ENCODE measurements at regions not wholly inside any gene's neighbourhood (a gene's known extent, or its start where the extent isn't known, plus 50 kb on each side); places are given as distances from the start of the nearest gene placed in this dataset.
A peak's percentile ranks its signal among the peaks of the same experiment; 100 is the strongest.

DNA sequence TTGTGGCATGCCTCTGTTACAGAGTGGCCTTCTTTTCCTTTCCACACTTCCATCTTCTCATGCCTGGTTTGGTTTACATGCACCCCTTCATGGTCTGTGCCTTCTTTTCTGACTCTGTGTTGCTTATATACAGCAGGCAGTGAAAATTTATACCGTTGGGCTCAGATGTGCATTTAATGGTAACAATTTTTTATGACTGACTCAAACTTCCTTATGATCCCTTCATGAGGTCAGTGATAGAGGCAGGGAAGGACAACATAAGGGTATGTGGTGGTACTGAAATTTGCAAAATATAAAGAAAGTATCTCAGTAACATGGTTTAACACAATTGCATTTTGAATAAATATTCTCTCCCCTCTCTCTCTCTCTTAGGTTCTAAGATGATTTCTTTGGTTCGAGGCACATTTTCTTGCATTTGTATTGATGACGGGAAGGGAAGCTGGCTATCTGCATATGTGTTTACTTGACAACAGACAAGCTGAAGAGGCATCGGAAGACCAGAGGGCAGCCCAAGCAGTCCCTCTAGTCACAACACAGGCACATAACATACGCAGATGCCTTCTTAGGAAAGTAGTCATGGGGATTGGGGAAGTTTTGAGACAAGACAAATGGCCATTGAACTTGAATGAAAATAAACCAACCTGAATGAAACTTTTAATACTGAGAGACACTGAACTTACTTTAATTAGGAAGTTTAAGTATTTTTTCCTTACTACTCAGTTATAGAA is 163.3 kb upstream of the LEF1 start:
- no peak overlapping the region for H2AFZ ChIP-seq (ENCODE audit: low read depth, low read length)
- H3K18ac ChIP-seq (ENCODE audit: low read depth in 1 of 2, low read length in 2 of 2): no peak overlapping the region
- H3K14ac ChIP-seq (ENCODE audit: low read length in 2 of 2): no peak overlapping the region
- H3K4ac ChIP-seq (ENCODE audit: low read depth in 1 of 2, low read length in 2 of 2): peak overlapping the region in 1 of 2 experiments; percentile 61
- H4K91ac ChIP-seq (ENCODE audit: low read length): no peak overlapping the region
- H2BK120ac ChIP-seq (ENCODE audit: low read depth, low read length): no peak overlapping the region
- no peak overlapping the region for H3K23ac ChIP-seq (ENCODE audit: low read length in 2 of 2)
- no peak overlapping the region for H2AK5ac ChIP-seq (ENCODE audit: low read length, severe bottlenecking)
- no peak overlapping the region for H2BK15ac ChIP-seq (ENCODE audit: low read depth, poor library complexity, severe bottlenecking)
- no peak overlapping the region for H4K8ac ChIP-seq (ENCODE audit: low read length)
- no peaks in the 10 kb centered on the region for H3K4me1 ChIP-seq (ENCODE audit: control insufficient read depth, insufficient read depth, low read depth, low read length)
- H3K4me3 ChIP-seq (ENCODE audit: insufficient read depth in 1 of 2, low read depth in 1 of 2, low read length in 2 of 2): no peak overlapping the region
- no peak overlapping the region for H3K27ac ChIP-seq (ENCODE audit: low read length, poor library complexity, severe bottlenecking)
- 0% methylated on average over 2 of the region's 5 CpGs for WGBS
- H3K36me3 ChIP-seq (ENCODE audit: control insufficient read depth in 1 of 2, insufficient read depth in 2 of 2, low read depth in 1 of 2, low read length in 2 of 2): no peaks in the 10 kb centered on the region
- no peaks in the 10 kb centered on the region for H3K79me1 ChIP-seq (replicated peaks; ENCODE audit: low read length, poor library complexity, severe bottlenecking)
- DNase-seq: peak; percentile 85
- H2BK5ac ChIP-seq (ENCODE audit: low read depth, low read length, poor library complexity, severe bottlenecking): no peak overlapping the region
- no peaks in the 10 kb centered on the region for H3K9me3 ChIP-seq (ENCODE audit: control insufficient read depth, low read length)
- no peak overlapping the region for H2BK12ac ChIP-seq (ENCODE audit: low read length in 2 of 2)
- H3K27me3 ChIP-seq (ENCODE audit: control insufficient read depth in 1 of 2, insufficient read depth in 1 of 2, low read length in 2 of 2): peaks cover 0 to 40% of the 10 kb centered on the region in 2 experiments
- H3K4me2 ChIP-seq (ENCODE audit: low read length, poor library complexity, severe bottlenecking): no peak overlapping the region
- no peak overlapping the region for H3K9ac ChIP-seq (ENCODE audit: low read length)

DNA sequence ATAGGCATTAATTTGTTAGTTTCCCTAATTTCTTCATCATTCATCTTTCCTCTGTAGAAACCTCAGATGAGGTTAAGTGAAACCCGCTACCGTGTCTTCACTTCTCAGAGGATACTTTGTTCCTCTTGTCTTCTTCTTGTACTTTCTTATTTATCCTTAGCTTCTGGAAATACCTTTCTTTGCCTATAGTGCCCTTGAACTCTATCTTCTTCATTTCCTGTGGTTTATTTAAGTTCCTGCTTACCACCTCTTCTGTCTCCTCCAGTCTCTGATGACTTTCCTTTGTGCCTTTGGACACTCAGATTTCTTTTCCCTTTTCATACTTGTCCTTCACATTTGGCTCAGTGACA is 159.6 kb upstream of the LEF1 start:
- DNase-seq: no peak
- H2BK5ac ChIP-seq (ENCODE audit: low read depth, low read length, poor library complexity, severe bottlenecking): no peak overlapping the region
- no peak overlapping the region for H2AK5ac ChIP-seq (ENCODE audit: low read length, severe bottlenecking)
- H4K91ac ChIP-seq (ENCODE audit: low read length): no peak overlapping the region
- no peak overlapping the region for H2BK15ac ChIP-seq (ENCODE audit: low read depth, poor library complexity, severe bottlenecking)
- no peak overlapping the region for H3K4me3 ChIP-seq (ENCODE audit: insufficient read depth in 1 of 2, low read depth in 1 of 2, low read length in 2 of 2)
- no peak overlapping the region for H3K23ac ChIP-seq (ENCODE audit: low read length in 2 of 2)
- H3K4ac ChIP-seq (ENCODE audit: low read depth in 1 of 2, low read length in 2 of 2): no peak overlapping the region
- H2BK120ac ChIP-seq (ENCODE audit: low read depth, low read length): no peak overlapping the region
- H3K14ac ChIP-seq (ENCODE audit: low read length in 2 of 2): no peak overlapping the region
- no peaks in the 10 kb centered on the region for H3K79me1 ChIP-seq (replicated peaks; ENCODE audit: low read length, poor library complexity, severe bottlenecking)
- H3K9ac ChIP-seq (ENCODE audit: low read length): no peak overlapping the region
- H3K18ac ChIP-seq (ENCODE audit: low read depth in 1 of 2, low read length in 2 of 2): no peak overlapping the region
- H3K36me3 ChIP-seq (ENCODE audit: control insufficient read depth in 1 of 2, insufficient read depth in 2 of 2, low read depth in 1 of 2, low read length in 2 of 2): no peaks in the 10 kb centered on the region
- no peaks in the 10 kb centered on the region for H3K4me1 ChIP-seq (ENCODE audit: control insufficient read depth, insufficient read depth, low read depth, low read length)
- 96% methylated on average over 2 of the region's 2 CpGs for WGBS
- no peak overlapping the region for H4K8ac ChIP-seq (ENCODE audit: low read length)
- H2AFZ ChIP-seq (ENCODE audit: low read depth, low read length): no peak overlapping the region
- H3K27me3 ChIP-seq (ENCODE audit: control insufficient read depth in 1 of 2, insufficient read depth in 1 of 2, low read length in 2 of 2): peaks cover 0 to 31% of the 10 kb centered on the region in 2 experiments
- no peak overlapping the region for H2BK12ac ChIP-seq (ENCODE audit: low read length in 2 of 2)
- no peak overlapping the region for H3K27ac ChIP-seq (ENCODE audit: low read length, poor library complexity, severe bottlenecking)
- no peaks in the 10 kb centered on the region for H3K9me3 ChIP-seq (ENCODE audit: control insufficient read depth, low read length)
- H3K4me2 ChIP-seq (ENCODE audit: low read length, poor library complexity, severe bottlenecking): no peak overlapping the region

DNA sequence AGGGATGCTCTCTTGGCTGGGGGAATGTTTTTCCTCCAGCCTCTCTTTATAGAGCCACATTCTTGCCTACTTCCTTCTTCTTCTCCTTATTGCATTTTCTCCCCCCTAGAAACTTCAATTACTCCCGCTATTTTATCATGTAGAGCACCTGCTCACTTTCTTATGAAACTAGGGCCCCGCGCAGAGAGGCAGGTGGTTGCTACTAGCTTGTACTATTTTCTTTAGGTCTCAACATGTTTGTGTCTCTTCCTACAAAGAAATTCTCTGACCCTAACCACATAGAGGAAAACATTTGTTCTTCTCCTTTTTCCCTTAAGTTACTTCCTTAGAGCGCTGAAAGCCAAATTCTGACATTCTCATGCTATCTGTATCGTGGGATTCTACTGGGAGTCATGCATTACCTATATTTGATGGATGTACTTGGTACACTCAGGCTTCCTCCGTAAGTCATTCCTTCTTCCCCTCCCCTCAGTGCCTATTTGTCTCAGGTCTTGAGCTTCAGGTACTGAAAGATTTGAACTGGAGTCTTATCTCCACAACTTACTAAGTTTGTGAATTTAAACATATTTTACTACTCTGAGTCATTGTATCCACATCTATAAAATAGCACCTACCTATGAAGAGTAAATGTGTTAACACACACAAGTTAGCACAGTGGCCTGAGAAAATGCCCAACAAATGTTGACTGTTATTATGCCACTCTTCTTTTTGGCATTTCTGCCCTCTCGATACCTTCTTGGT is 159.1 kb upstream of the LEF1 start:
- Histone ChIP-seq H2BK5ac (ENCODE audit: low read depth, low read length, poor library complexity, severe bottlenecking) (no peak overlapping the region), H3K14ac (ENCODE audit: low read length in 2 of 2) (no peak overlapping the region), H2AK5ac (ENCODE audit: low read length, severe bottlenecking) (no peak overlapping the region), H4K8ac (ENCODE audit: low read length) (no peak overlapping the region), H2AFZ (ENCODE audit: low read depth, low read length) (no peak overlapping the region), H4K91ac (ENCODE audit: low read length) (no peak overlapping the region), H2BK120ac (ENCODE audit: low read depth, low read length) (no peak overlapping the region), H3K23ac (ENCODE audit: low read length in 2 of 2) (no peak overlapping the region), H3K18ac (ENCODE audit: low read depth in 1 of 2, low read length in 2 of 2) (no peak overlapping the region), H3K9me3 (ENCODE audit: control insufficient read depth, low read length) (no peaks in the 10 kb centered on the region), H3K36me3 (ENCODE audit: control insufficient read depth in 1 of 2, insufficient read depth in 2 of 2, low read depth in 1 of 2, low read length in 2 of 2) (no peaks in the 10 kb centered on the region), H3K4ac (ENCODE audit: low read depth in 1 of 2, low read length in 2 of 2) (no peak overlapping the region), H3K79me1 (replicated peaks; ENCODE audit: low read length, poor library complexity, severe bottlenecking) (no peaks in the 10 kb centered on the region), H2BK12ac (ENCODE audit: low read length in 2 of 2) (no peak overlapping the region), H3K27me3 (ENCODE audit: control insufficient read depth in 1 of 2, insufficient read depth in 1 of 2, low read length in 2 of 2) (peaks cover 0 to 27% of the 10 kb centered on the region in 2 experiments), H2BK15ac (ENCODE audit: low read depth, poor library complexity, severe bottlenecking) (no peak overlapping the region), H3K27ac (ENCODE audit: low read length, poor library complexity, severe bottlenecking) (no peak overlapping the region), H3K4me1 (ENCODE audit: control insufficient read depth, insufficient read depth, low read depth, low read length) (no peaks in the 10 kb centered on the region), H3K4me2 (ENCODE audit: low read length, poor library complexity, severe bottlenecking) (no peak overlapping the region), H3K4me3 (ENCODE audit: insufficient read depth in 1 of 2, low read depth in 1 of 2, low read length in 2 of 2) (no peak overlapping the region), H3K9ac (ENCODE audit: low read length) (no peak overlapping the region)
- over 99% methylated on average over 7 of the region's 7 CpGs for WGBS
- DNase-seq: no peak

DNA sequence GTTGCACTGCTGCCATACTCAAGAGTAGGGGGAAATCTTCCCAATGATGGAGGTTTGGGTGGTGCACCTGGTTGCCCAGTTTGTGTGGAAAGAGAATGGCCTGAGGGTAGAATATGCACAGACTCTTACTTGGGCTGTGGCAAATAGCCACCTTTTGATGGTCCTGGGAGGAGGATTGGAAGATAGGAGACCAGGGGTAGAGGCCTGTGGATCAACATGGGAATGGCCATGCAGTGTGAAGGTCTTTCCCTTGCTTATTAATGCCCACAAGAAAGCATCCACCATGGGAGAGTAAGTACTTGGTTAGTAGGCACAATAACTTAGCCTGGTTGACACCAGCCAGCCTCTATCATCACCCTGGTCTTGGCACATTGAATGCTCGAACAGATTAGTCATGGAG is 156.8 kb upstream of the LEF1 start:
- H4K91ac ChIP-seq (ENCODE audit: low read length): no peak overlapping the region
- H3K36me3 ChIP-seq (ENCODE audit: control insufficient read depth in 1 of 2, insufficient read depth in 2 of 2, low read depth in 1 of 2, low read length in 2 of 2): no peaks in the 10 kb centered on the region
- H2BK5ac ChIP-seq (ENCODE audit: low read depth, low read length, poor library complexity, severe bottlenecking): no peak overlapping the region
- H2AK5ac ChIP-seq (ENCODE audit: low read length, severe bottlenecking): no peak overlapping the region
- no peak overlapping the region for H3K14ac ChIP-seq (ENCODE audit: low read length in 2 of 2)
- no peak overlapping the region for H3K4me2 ChIP-seq (ENCODE audit: low read length, poor library complexity, severe bottlenecking)
- no peak overlapping the region for H3K23ac ChIP-seq (ENCODE audit: low read length in 2 of 2)
- no peaks in the 10 kb centered on the region for H3K4me1 ChIP-seq (ENCODE audit: control insufficient read depth, insufficient read depth, low read depth, low read length)
- H2BK120ac ChIP-seq (ENCODE audit: low read depth, low read length): no peak overlapping the region
- no peaks in the 10 kb centered on the region for H3K79me1 ChIP-seq (replicated peaks; ENCODE audit: low read length, poor library complexity, severe bottlenecking)
- H4K8ac ChIP-seq (ENCODE audit: low read length): peak overlapping the region; percentile 17
- H3K9me3 ChIP-seq (ENCODE audit: control insufficient read depth, low read length): no peaks in the 10 kb centered on the region
- H3K27me3 ChIP-seq (ENCODE audit: control insufficient read depth in 1 of 2, insufficient read depth in 1 of 2, low read length in 2 of 2): peaks cover 0 to 15% of the 10 kb centered on the region in 2 experiments
- 90% methylated on average over 1 of the region's 1 CpG for WGBS
- H3K4me3 ChIP-seq (ENCODE audit: insufficient read depth in 1 of 2, low read depth in 1 of 2, low read length in 2 of 2): no peak overlapping the region
- no peak overlapping the region for H2BK15ac ChIP-seq (ENCODE audit: low read depth, poor library complexity, severe bottlenecking)
- no peak overlapping the region for H2AFZ ChIP-seq (ENCODE audit: low read depth, low read length)
- H3K4ac ChIP-seq (ENCODE audit: low read depth in 1 of 2, low read length in 2 of 2): no peak overlapping the region
- DNase-seq: no peak
- no peak overlapping the region for H2BK12ac ChIP-seq (ENCODE audit: low read length in 2 of 2)
- no peak overlapping the region for H3K27ac ChIP-seq (ENCODE audit: low read length, poor library complexity, severe bottlenecking)
- no peak overlapping the region for H3K18ac ChIP-seq (ENCODE audit: low read depth in 1 of 2, low read length in 2 of 2)
- no peak overlapping the region for H3K9ac ChIP-seq (ENCODE audit: low read length)
